ENCODE measurements at regions not wholly inside any gene's neighbourhood (a gene's known extent, or its start where the extent isn't known, plus 50 kb on each side); places are given as distances from the start of the nearest gene placed in this dataset.

- no peak for TF ChIP-seq CTCF (IDR thresholded peaks at IDR 0.05; ENCODE audit: poor library complexity)
- TF ChIP-seq EZH2phosphoT487 (IDR thresholded peaks at IDR 0.05; ENCODE audit: low read depth, severe bottlenecking, unreplicated experiment), result no peak
- no peak for TF ChIP-seq EZH2 (IDR thresholded peaks at IDR 0.05; ENCODE audit: borderline replicate concordance)
These were observed 139.1 kb upstream of the TPM1 start for GRCh38 chr15:62903437-62903836.
